Testis (tissue), 2 donors: ENCODE measurements at regions not wholly inside any gene's neighbourhood (a gene's known extent, or its start where the extent isn't known, plus 50 kb on each side); places are given as distances from the start of the nearest gene placed in this dataset.

ENCODE experiments used
- DNase-seq: peaks from one replicate; pipeline ENCODE4 v3.0.0-alpha.2; 2019
- H3K27ac ChIP-seq, 2 donors: fragments of 200-600 bp; sonication (generic); one replicate each; pipeline ENCODE4 v1.5.1; 2019
- H3K27me3 ChIP-seq: fragments of 200-600 bp; sonication (generic); one replicate; pipeline ENCODE4 v1.5.1; 2019
- H3K36me3 ChIP-seq: fragments of 200-600 bp; sonication (generic); one replicate; pipeline ENCODE4 v1.5.1; 2017; ENCODE audit warnings: low read depth; ENCODE audit errors: missing control alignments
- H3K4me1 ChIP-seq: fragments of 200-600 bp; sonication (generic); one replicate; pipeline ENCODE4 v1.5.1; 2019
- H3K4me3 ChIP-seq, 2 donors: fragments of 200-600 bp; sonication (generic); one replicate each; pipeline ENCODE4 v1.5.1; 2017 to 2019
- H3K9me3 ChIP-seq: fragments of 200-600 bp; sonication (generic); one replicate; pipeline ENCODE4 v1.5.1; 2017
- CTCF ChIP-seq, 3 experiments: fragments of 450-650 bp in 2 of 3; fragments of 200-600 bp in 1 of 3; sonication (generic) in 1 of 3; IDR thresholded peaks; one replicate each; pipeline ENCODE4 v1.5.1; 2016 to 2019; ENCODE audit warnings: antibody characterized with exemption in 3 of 3, mild to moderate bottlenecking in 2 of 3, moderate library complexity in 1 of 3
- POLR2A ChIP-seq: fragments of 450-650 bp; IDR thresholded peaks from one replicate; pipeline ENCODE4 v1.6.1; 2017; ENCODE audit warnings: antibody characterized with exemption, mild to moderate bottlenecking, moderate library complexity
- WGBS, 2 donors: methylation state at CpG; one replicate each; pipeline ENCODE4 v1.1.5; 2018; 5-methylcytosine and 5-hydroxymethylcytosine counted together
- intact Hi-C: fragments of 100-400 bp; cut with DNase I; formaldehyde crosslinking; loops from one replicate; pipeline ENCODE4 v1.15.1; 2023; ENCODE audit warnings: low total_unique reads

GRCh38 chr11:106601684-106602297 lies 416.5 kb downstream of the GUCY1A2 start:
- intact Hi-C loops, result no loop called here
- no peak for DNase-seq
- H3K27me3 ChIP-seq, result no peaks in the 10 kb centered on the region

GRCh38 chr11:106608677-106609076 lies 409.6 kb downstream of the GUCY1A2 start:
- Histone ChIP-seq H3K4me3 (no peak overlapping the region), H3K27me3 (no peaks in the 10 kb centered on the region), H3K36me3 (no peaks in the 10 kb centered on the region), H3K4me1 (no peaks in the 10 kb centered on the region), H3K27ac (no peak overlapping the region), H3K9me3 (no peaks in the 10 kb centered on the region)
- DNase-seq, result no peak
- TF ChIP-seq POLR2A, result no peak
- no peak for TF ChIP-seq CTCF (IDR thresholded peaks at IDR 0.05)
- intact Hi-C loops, result no loop called here
- 88 to 94% methylated on average over 3 of the region's 3 CpGs for WGBS, 2 donors

More at GRCh38 chr11:106601684-106602297, 416.5 kb downstream of the GUCY1A2 start:
- 79 to 82% methylated on average over 3 of the region's 3 CpGs for WGBS, 2 donors
- Histone ChIP-seq H3K27ac (no peak overlapping the region), H3K9me3 (no peaks in the 10 kb centered on the region), H3K4me3 (no peak overlapping the region), H3K36me3 (no peaks in the 10 kb centered on the region), H3K4me1 (no peaks in the 10 kb centered on the region)
- TF ChIP-seq POLR2A, result no peak

GRCh38 chr11:106614262-106614661 lies 404.0 kb downstream of the GUCY1A2 start:
- no peak for TF ChIP-seq POLR2A
- no peak for TF ChIP-seq CTCF (IDR thresholded peaks at IDR 0.05)
- DNase-seq, result no peak
- H3K27me3 ChIP-seq, result no peaks in the 10 kb centered on the region
- no peaks in the 10 kb centered on the region for H3K36me3 ChIP-seq
- H3K27ac ChIP-seq, result no peak overlapping the region
- WGBS, 2 donors, result 78 to 80% methylated on average over 3 of the region's 3 CpGs
- H3K4me3 ChIP-seq, result no peak overlapping the region
- no peaks in the 10 kb centered on the region for H3K4me1 ChIP-seq
- intact Hi-C loops, result no loop called here
- H3K9me3 ChIP-seq, result no peaks in the 10 kb centered on the region

GRCh38 chr11:106619320-106619990 lies 398.8 kb downstream of the GUCY1A2 start:
- intact Hi-C loops, result no loop called here
- WGBS, 2 donors, result 80 to 82% methylated on average over 2 of the region's 2 CpGs
- no peak for TF ChIP-seq CTCF (IDR thresholded peaks at IDR 0.05)
- no peak for TF ChIP-seq POLR2A

GRCh38 chr11:106621484-106621883 lies 396.8 kb downstream of the GUCY1A2 start:
- Histone ChIP-seq H3K27me3 (no peaks in the 10 kb centered on the region), H3K4me3 (no peak overlapping the region), H3K27ac (no peak overlapping the region), H3K4me1 (no peaks in the 10 kb centered on the region), H3K9me3 (no peaks in the 10 kb centered on the region), H3K36me3 (no peaks in the 10 kb centered on the region)
- 83% methylated on average over 3 of the region's 3 CpGs for WGBS, 2 donors
- intact Hi-C loops, result no loop called here
- TF ChIP-seq POLR2A (no peak), CTCF (IDR thresholded peaks at IDR 0.05) (no peak)
- DNase-seq, result no peak

More at GRCh38 chr11:106619320-106619990, 398.8 kb downstream of the GUCY1A2 start:
- Histone ChIP-seq H3K4me1 (no peaks in the 10 kb centered on the region), H3K9me3 (no peaks in the 10 kb centered on the region), H3K4me3 (no peak overlapping the region), H3K36me3 (no peaks in the 10 kb centered on the region), H3K27ac (no peak overlapping the region), H3K27me3 (no peaks in the 10 kb centered on the region)
- no peak for DNase-seq
